ENCODE measurements at regions not wholly inside any gene's neighbourhood (a gene's known extent, or its start where the extent isn't known, plus 50 kb on each side); places are given as distances from the start of the nearest gene placed in this dataset.

- H2AFZ ChIP-seq (replicated peaks): no peak overlapping the region
- H3F3A ChIP-seq (ENCODE audit: low read depth): no peaks in the 10 kb centered on the region
- DNase-seq (ENCODE audit: low spot score): no peak
- no peak overlapping the region for H3K27ac Mint-ChIP-seq
- H3K4me1 Mint-ChIP-seq: peaks cover 3% of the 10 kb centered on the region
- no peaks in the 10 kb centered on the region for H3K9me3 ChIP-seq (ENCODE audit: low read depth)
- H3K4me2 ChIP-seq: no peak overlapping the region
- no peaks in the 10 kb centered on the region for H3K27me3 ChIP-seq
- H3K27me3 Mint-ChIP-seq (ENCODE audit: insufficient read depth, low read depth): peaks cover 15% of the 10 kb centered on the region
- H3K4me3 Mint-ChIP-seq: no peak overlapping the region
- H3K9ac ChIP-seq: no peak overlapping the region
- no peak overlapping the region for H3K4me3 ChIP-seq
- no peaks in the 10 kb centered on the region for H3K36me3 Mint-ChIP-seq
- H4K20me1 ChIP-seq (ENCODE audit: low read depth): no peaks in the 10 kb centered on the region
- H3K27ac ChIP-seq: no peak overlapping the region
- TF ChIP-seq CTCF (IDR thresholded peaks at IDR 0.05) (no peak), EZH2 (IDR thresholded peaks at IDR 0.05) (no peak), EZH2phosphoT487 (IDR thresholded peaks at IDR 0.05) (no peak)
- H3K36me3 ChIP-seq: no peaks in the 10 kb centered on the region
- no peaks in the 10 kb centered on the region for H3K4me1 ChIP-seq
- H3K9me3 Mint-ChIP-seq: peaks cover 4% of the 10 kb centered on the region
- no peaks in the 10 kb centered on the region for H3K79me2 ChIP-seq (ENCODE audit: low read depth)
These were observed 54.7 kb upstream of the ONECUT1 start for GRCh38 chr15:52844823-52845222.
